ENCODE measurements at regions not wholly inside any gene's neighbourhood (a gene's known extent, or its start where the extent isn't known, plus 50 kb on each side); places are given as distances from the start of the nearest gene placed in this dataset.

DNA sequence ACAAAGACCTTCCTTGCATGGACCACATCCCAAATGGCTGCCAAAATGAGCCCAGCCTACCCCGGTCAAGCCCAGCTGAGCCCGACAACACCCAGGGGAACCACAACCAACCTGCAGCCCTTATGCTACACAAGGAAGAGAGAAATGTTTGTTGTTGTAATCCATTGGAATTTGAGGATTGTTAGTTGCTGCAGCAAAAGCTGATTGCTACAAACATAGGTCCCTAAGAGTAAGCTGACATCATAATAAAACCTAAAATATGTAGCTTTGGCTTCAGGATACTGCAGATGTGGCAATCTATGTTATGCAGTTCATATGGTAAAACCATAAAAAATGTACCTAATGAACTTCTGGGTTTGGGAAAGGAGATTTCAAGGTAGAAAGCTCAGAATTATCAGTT is 65.5 kb upstream of the DNAH14 start:
- no peak for DNase-seq
- 91% methylated on average over 2 of the region's 2 CpGs for WGBS
- H3K27me3 ChIP-seq (ENCODE audit: control insufficient read depth, insufficient read depth): no peaks in the 10 kb centered on the region

GRCh38 chr1:224865510-224865909 is 64.0 kb upstream of the DNAH14 start:
- Histone ChIP-seq H3K9me3 (ENCODE audit: control insufficient read depth, low read length) (no peaks in the 10 kb centered on the region), H3K4me1 (ENCODE audit: control insufficient read depth, insufficient read depth, low read length) (no peaks in the 10 kb centered on the region), H3K27me3 (ENCODE audit: control insufficient read depth, insufficient read depth) (no peaks in the 10 kb centered on the region), H3K4me3 (ENCODE audit: low read length) (no peak overlapping the region), H3K27ac (ENCODE audit: low read length) (no peak overlapping the region)
- DNase-seq: no peak
- ATAC-seq: no peak
- WGBS: 58% methylated on average over 1 of the region's 1 CpG
- intact Hi-C loops (cut with DNase I): no loop called here

More for the DNA sequence above, 65.5 kb upstream of the DNAH14 start:
- H3K9me3 ChIP-seq (ENCODE audit: control insufficient read depth, low read length): no peaks in the 10 kb centered on the region
- H3K27ac ChIP-seq (ENCODE audit: low read length): no peak overlapping the region
- H3K4me1 ChIP-seq (ENCODE audit: control insufficient read depth, insufficient read depth, low read length): no peaks in the 10 kb centered on the region
- no peak overlapping the region for H3K4me3 ChIP-seq (ENCODE audit: low read length)
- intact Hi-C loops (cut with DNase I): no loop called here
- ATAC-seq: no peak

- H3K4me3 ChIP-seq (ENCODE audit: low read length): no peak overlapping the region
- no peaks in the 10 kb centered on the region for H3K27me3 ChIP-seq (ENCODE audit: control insufficient read depth, insufficient read depth)
- intact Hi-C loops (cut with DNase I): no loop called here
- H3K9me3 ChIP-seq (ENCODE audit: control insufficient read depth, low read length): no peaks in the 10 kb centered on the region
- no peaks in the 10 kb centered on the region for H3K4me1 ChIP-seq (ENCODE audit: control insufficient read depth, insufficient read depth, low read length)
- no peak for DNase-seq
- H3K27ac ChIP-seq (ENCODE audit: low read length): no peak overlapping the region
- ATAC-seq: no peak
Observed at GRCh38 chr1:224866940-224867339, 62.5 kb upstream of the DNAH14 start.

DNA sequence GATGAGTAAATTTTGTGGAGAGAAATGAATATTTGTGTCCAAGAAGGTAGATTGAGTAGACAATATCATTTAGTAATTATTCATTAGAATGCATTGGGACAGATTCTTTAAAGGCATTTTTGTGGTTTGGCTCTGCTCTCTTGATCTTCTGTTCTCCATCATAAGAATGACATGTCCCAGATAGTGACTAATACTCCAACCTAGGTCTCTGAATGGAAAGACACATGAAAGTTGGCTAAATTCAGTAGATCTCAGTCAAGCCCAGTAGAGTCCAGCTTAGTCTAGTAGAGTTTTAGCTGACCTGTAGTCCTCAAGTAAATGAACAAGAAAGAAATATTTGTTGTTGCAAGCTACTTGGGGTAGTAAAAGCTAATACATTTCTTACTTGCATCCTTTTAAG is 61.8 kb upstream of the DNAH14 start:
- DNase-seq (no peak), ATAC-seq (no peak)
- H3K27me3 ChIP-seq (ENCODE audit: control insufficient read depth, insufficient read depth): no peaks in the 10 kb centered on the region
- no peak overlapping the region for H3K27ac ChIP-seq (ENCODE audit: low read length)
- intact Hi-C loops (cut with DNase I): no loop called here
- H3K9me3 ChIP-seq (ENCODE audit: control insufficient read depth, low read length): no peaks in the 10 kb centered on the region
- no peaks in the 10 kb centered on the region for H3K4me1 ChIP-seq (ENCODE audit: control insufficient read depth, insufficient read depth, low read length)
- H3K4me3 ChIP-seq (ENCODE audit: low read length): no peak overlapping the region

GRCh38 chr1:224872832-224873433 is 56.5 kb upstream of the DNAH14 start:
- H3K27me3 ChIP-seq (ENCODE audit: control insufficient read depth, insufficient read depth): peaks cover 2% of the 10 kb centered on the region
- 54% methylated on average over 4 of the region's 4 CpGs for WGBS
- intact Hi-C loops (cut with DNase I): no loop called here
- no peaks in the 10 kb centered on the region for H3K9me3 ChIP-seq (ENCODE audit: control insufficient read depth, low read length)
- H3K4me3 ChIP-seq (ENCODE audit: low read length): no peak overlapping the region
- H3K4me1 ChIP-seq (ENCODE audit: control insufficient read depth, insufficient read depth, low read length): no peaks in the 10 kb centered on the region
- no peak overlapping the region for H3K27ac ChIP-seq (ENCODE audit: low read length)
- DNase-seq (no peak), ATAC-seq (no peak)

DNA sequence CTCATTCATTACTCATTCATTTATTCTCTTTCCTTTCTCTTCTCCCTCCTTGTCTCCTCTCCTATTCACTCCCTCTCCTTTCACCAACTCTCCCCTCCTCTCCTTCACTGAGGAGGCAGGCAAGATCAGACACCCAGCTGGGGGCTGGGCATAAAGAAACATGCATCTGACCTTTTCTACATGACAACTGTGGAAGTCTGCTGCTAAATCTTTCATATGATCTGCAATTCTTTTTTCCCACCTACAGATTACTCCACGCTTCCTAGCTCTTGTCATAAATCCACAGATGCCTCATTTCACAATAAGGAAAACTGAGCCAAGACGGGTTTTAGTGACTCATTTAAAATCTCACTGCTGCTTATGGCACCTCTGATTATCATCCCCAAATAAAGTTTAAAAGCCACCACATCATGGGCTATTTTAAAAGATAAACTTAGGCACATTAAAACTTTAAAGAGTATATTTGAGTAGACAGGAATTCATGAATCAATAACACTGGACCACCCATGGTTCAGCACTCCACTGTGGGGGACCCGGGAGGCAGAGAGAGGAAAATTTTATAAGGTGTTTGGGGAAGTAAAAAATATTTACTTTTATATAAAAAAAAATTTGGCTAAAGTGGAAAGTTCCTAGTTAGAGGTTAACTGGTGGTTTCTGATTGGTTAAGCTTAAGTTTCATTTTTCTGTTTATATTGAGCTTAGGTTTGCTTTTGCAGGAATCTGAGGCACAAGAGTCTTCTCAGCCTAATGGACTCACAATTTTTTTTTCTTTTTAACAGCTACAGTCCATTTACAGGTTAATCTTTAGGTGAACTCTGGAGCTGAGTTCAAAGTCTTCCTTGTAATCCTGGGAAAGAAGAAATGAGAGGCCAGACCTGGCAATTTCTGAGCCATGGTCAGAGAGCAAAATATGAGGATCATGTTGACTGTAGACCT is 55.8 kb upstream of the DNAH14 start:
- no peak overlapping the region for H3K4me3 ChIP-seq (ENCODE audit: low read length)
- intact Hi-C loops (cut with DNase I): no loop called here
- DNase-seq: no peak
- H3K27ac ChIP-seq (ENCODE audit: low read length): no peak overlapping the region
- peaks cover 5% of the 10 kb centered on the region for H3K27me3 ChIP-seq (ENCODE audit: control insufficient read depth, insufficient read depth)
- H3K4me1 ChIP-seq (ENCODE audit: control insufficient read depth, insufficient read depth, low read length): no peaks in the 10 kb centered on the region
- no peak for ATAC-seq
- no peaks in the 10 kb centered on the region for H3K9me3 ChIP-seq (ENCODE audit: control insufficient read depth, low read length)
- 44% methylated on average over 3 of the region's 3 CpGs for WGBS

GRCh38 chr1:224874775-224875174 is 54.7 kb upstream of the DNAH14 start:
- Histone ChIP-seq H3K4me1 (ENCODE audit: control insufficient read depth, insufficient read depth, low read length) (no peaks in the 10 kb centered on the region), H3K4me3 (ENCODE audit: low read length) (no peak overlapping the region), H3K9me3 (ENCODE audit: control insufficient read depth, low read length) (no peaks in the 10 kb centered on the region), H3K27me3 (ENCODE audit: control insufficient read depth, insufficient read depth) (peaks cover 5% of the 10 kb centered on the region), H3K27ac (ENCODE audit: low read length) (no peak overlapping the region)
- intact Hi-C loops (cut with DNase I): no loop called here
- WGBS: 55% methylated on average over 7 of the region's 7 CpGs
- DNase-seq (no peak), ATAC-seq (no peak)

DNA sequence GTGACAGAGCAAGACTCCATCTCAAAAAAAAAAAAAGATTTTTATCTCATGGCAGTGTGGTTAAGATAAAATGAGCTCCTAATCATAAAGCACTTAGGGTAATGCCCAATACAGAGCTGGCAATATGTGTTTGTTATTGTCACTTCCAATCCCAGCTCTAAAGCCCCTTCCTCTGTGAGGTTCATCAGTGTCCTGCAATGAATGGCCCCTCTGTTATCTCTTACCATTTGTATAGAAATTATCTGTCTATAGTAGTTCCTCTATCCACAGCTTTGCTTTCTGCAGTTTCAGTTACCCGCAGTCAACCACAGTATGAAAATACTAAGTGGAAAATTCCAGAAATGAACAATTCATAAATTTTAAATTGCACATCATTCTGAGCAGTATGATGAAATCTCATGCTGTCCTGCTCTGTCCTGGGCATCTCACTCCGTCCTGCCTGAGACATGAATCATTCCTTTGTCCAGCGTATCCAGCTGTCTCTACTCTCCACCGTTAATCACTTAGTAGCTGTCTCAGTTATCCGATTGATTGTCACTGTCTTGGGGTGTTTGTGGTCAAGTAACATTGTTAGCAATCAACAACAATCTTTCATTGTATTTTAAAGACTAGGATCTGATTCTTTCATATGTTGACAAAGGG is 50.2 kb upstream of the DNAH14 start:
- ATAC-seq (no peak), DNase-seq (no peak)
- Histone ChIP-seq H3K27me3 (ENCODE audit: control insufficient read depth, insufficient read depth) (peaks cover 3% of the 10 kb centered on the region), H3K4me3 (ENCODE audit: low read length) (no peak overlapping the region), H3K9me3 (ENCODE audit: control insufficient read depth, low read length) (no peaks in the 10 kb centered on the region), H3K4me1 (ENCODE audit: control insufficient read depth, insufficient read depth, low read length) (no peaks in the 10 kb centered on the region), H3K27ac (ENCODE audit: low read length) (no peak overlapping the region)
- intact Hi-C loops (cut with DNase I): no loop called here
- 29% methylated on average over 5 of the region's 5 CpGs for WGBS

All from right cardiac atrium (tissue), 5 donors.